ENCODE measurements at regions not wholly inside any gene's neighbourhood (a gene's known extent, or its start where the extent isn't known, plus 50 kb on each side); places are given as distances from the start of the nearest gene placed in this dataset.

DNA sequence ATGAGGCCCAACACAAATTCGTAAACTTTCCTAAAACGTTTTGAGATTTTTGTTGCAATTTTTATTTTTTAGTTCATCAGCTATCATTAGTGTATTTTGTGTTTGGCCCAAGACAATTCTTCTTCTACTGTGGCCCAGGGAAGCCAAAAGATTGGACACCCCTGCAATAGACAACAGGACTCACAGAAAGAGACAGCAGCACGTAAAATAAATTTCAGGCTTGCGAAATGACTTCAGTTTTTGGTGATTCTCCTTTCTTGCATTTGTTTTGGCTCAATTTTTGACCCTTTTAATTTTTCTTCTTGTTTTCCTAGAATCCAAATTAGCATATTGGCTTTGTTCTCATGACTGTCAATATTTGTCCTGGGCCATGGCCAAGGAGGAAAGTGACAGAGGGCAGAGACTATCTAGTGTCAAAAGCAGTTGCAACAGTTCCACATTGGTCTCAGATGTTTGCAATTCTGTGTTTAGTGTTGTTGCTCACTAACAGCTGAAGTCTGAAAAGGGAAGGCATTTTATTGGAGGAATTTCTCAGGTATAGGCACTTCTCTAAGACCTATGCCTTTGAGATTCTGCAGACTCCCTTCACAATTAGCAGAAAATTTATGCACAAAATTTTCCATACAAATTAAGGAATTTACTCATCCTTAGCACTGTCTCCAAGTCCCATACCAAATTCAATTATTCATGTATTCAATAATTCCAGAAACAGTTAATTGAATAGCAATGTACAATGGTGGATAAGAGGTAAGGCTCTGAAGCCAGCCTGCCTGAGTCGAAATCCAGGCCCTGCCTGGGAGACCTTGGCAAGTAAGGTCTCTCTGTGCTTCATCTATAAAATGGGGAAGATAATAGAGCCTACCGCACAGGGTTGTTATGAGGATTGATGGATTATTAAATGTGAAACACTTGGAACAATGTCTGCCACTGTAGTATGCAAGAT, 160.9 kb upstream of the IVNS1ABP start:
- TF ChIP-seq RARB (CRISPR knock-in tag; IDR thresholded peaks at IDR 0.05) (no peak), ZFP30 (CRISPR knock-in tag; IDR thresholded peaks at IDR 0.05) (no peak), CREB5 (CRISPR knock-in tag; IDR thresholded peaks at IDR 0.05; ENCODE audit: low read depth) (no peak), CSDC2 (CRISPR knock-in tag; IDR thresholded peaks at IDR 0.05) (no peak)

All from SK-N-SH treated with all-trans-retinoic acid at 6 μM for 48 hours (cell line).